Stimulated activated CD8-positive, alpha-beta memory T cell treated with anti-CD3 and anti-CD28 coated beads, Interleukin-7, amount 100 ng/mL, for 24 hours (primary cell): ENCODE measurements at regions not wholly inside any gene's neighbourhood (a gene's known extent, or its start where the extent isn't known, plus 50 kb on each side); places are given as distances from the start of the nearest gene placed in this dataset.

ENCODE experiments used
- DNase-seq: peaks from one replicate; pipeline ENCODE4 v3.0.0-alpha.2; 2020; ENCODE audit warnings: low read depth

DNA sequence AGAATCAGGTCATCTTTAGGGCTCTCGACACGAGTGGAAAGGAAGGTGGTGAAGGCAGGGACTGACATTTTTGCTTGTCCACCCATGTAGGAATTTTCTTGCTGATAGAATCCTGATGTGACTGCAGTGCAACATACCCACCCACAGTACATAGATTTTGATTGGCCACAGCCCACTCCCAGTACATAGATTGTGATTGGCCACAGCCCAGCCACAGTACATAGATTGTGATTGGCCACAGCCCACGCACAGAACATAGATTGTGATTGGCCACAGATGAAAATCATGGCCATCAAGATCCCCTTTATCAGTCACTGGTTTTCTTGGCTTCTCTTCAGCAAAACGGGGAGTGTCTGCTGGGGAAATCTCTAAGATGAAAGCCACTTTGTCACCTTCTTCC lies 1041.5 kb downstream of the AACS start:
- DNase-seq, result no peak

DNA sequence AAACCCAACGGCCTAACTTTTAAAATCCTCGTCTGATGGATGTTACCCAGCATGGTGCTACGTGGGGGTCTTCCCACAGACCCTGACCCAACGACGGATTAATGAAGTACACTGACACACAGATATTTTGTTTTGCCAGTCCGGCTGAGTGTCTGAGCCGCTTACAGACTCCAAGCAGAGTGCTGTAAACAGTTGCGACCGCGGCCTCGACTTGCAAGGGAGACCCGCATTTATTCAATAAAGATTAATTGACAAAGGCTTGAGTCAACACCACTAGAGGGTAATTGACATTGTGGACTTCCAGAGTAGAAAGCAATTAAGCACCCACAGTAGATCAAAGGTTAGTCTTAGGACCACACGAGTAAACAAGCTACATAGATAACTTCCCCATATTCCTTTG lies 1042.4 kb downstream of the AACS start:
- DNase-seq, result no peak

DNA sequence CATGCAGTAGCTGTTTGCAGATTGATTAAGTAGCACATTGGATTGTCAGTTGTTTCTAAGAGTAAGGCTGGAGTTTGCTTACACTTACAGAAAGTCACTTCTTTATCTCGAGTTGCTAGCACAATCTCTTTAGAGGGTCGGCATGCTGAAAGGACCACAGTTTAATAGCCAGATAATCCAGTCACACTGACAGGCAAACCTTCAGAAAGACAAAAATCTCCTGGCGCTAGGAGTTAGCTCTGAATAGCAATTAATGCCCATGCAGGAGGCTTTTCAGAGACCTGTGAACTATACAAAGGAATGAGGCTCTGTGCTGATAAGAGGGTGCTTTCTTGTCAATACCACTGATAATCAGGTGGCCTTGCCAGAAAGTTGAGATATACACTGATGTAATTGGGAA lies 1043.0 kb downstream of the AACS start:
- no peak for DNase-seq

DNA sequence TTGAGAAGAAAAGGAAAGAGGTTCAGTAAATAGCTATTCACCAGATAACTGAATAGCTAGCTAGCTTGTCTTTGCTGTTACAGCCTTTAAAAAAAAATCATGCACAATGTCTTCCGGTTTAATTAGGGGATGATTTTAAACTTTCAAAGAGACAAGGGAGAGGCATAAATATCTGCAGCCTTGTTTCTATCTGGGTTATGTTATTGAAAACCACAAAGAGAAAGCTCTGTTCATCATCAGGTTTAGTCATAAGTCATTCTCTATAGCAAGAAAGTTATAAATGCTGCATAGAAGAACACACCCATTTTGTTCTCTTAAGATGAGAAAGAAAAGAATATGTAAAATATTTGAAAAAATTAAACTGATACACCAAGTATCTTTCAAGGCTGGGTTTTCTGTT lies 1046.9 kb downstream of the AACS start:
- DNase-seq, result no peak

DNA sequence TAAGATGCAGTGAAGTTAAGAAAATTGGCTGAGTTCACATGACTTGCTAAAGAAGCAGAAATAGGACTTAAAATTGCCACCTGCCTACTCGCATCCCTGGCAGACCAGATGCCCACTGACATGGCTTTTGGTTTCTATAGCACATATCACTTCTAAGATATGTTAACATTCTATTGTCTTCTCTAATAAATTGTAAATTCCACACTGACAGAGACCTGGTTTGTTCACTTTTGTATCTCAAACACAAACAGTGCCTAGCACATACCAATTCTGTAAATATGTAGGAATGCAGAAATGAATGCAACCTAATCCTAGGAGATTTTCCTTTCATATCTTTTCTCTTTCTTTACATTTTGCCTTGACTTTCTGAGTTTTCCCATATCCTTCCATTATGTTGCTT lies 1047.6 kb downstream of the AACS start:
- DNase-seq, result no peak

DNA sequence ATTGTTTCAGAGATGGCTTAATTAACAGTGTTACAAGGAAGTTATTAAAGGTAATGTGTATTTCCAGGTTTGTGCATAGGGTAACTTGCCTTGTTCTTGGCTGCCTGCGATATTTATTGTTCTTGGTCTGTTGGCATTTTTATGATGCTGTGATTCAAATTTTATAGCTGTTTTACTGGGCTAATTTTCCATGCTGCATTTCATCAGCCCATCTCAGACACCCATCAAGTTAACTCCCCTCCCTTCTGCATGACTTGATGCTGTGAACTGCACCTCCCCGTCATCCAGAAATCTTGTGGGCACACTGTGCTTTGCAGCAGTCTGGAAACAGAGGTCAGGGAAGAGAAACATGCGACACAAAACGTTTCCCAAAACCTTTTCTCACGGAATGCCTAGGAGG lies 1049.2 kb downstream of the AACS start:
- no peak for DNase-seq

DNA sequence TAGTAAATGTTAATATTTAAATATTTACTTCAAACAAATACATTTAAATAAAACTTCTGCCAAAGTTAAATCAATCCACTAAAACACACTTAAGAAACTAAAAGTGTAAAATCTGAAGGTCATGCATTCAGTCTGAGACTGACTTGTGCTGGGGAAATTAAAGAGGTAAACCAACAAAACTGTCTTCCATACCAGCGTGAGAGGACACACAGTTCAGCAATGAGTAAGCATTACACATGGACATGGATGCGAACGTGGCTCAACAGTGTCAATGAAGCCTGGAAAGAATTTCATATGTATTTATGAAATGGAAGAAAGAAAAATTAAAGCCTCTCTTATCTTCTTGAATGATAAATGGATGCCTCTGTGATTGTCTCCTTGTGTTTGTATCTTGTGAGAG lies 1052.3 kb downstream of the AACS start:
- DNase-seq, result no peak

DNA sequence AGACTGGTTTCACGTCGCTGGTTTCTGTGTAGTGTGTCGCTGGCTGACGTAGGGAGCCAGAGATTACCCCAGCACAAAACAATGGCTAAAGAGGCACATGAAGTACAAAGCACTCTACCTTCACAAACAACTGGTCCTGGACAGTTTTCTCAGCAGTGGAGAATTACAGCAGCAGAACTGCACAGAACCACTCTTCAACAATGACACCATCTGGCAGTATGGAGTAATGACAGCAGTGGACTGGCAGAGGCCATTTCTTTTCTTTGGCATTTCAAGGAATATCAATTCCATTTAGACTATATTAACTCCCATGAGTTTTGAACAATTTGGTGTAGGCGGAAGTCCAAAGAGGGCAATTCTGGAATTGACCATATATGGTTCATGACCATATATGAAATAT lies 1074.1 kb downstream of the AACS start:
- DNase-seq, result no peak

DNA sequence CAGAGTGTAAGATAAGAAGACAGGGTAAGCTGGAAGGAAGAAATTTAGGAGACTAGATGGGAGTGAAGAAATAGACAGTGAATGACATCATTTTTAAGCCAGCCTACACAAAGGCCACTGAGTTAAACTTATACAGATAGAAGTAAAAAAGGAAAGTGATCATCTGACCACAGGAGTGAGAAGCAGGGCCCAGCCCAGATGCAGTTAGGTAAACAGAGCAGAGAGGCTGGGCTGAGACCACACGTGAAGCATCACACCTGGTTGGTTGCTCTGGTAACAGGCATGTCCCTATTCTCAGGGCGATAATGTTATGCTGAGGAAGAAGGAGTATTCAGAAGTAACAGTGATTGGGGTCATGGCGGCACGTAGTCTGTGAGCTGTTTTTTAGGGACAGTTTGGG lies 1079.4 kb downstream of the AACS start:
- no peak for DNase-seq

DNA sequence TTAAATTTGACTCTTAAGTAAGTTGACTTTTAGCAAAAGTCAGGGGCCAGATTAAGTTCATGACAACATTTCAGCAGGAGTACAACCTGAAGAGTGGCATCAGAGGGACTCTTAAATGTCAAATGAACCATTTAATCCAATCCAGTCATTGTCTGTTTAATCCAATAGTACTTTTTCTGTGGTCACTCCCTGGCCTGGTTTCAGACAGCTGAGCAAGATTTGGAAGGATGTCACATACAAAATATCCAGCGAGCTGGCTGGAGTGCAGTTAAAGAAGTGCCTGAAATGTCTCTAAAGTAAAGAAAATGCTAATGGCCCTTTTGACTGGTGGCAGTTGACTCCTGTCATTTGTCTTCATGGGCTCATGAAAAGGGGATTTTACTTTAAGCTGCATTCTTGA lies 1082.1 kb downstream of the AACS start:
- no peak for DNase-seq

DNA sequence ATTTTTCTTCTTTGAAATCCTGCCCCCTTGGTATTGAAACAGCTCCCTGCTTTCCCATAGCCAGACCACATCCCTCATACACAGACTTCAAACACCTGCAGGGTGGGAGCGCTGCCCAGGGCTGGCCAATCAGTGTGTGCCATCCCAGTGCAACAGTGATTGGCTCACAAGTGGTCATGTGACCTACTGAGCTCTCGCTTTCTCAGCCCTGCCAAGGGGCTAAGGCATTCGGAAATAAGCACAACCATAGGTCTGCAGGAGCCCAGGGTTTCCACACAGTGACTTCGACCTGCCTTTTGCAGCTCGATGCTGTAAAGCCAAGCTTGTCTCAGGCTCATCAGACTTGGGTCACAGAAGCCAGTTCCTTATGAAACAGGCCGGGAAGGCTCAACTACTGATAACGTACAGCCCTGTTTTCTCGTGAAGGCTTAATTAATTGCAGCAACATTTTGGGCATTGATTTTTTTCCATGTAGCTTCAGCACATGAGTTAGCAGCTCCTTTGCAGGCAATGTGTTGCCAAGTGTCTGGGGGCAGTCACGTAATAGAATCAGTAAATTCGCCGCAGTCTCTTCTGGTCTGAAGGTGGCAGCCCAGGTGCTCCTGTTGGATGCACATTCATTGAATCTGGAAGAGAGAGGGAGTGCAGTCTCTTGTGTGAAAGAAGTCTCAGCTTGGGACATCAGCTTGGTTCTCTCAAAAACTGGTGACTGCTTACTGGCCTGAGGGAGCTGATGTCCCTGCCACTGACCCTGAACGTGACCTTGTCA lies 1091.8 kb downstream of the AACS start:
- no peak for DNase-seq

DNA sequence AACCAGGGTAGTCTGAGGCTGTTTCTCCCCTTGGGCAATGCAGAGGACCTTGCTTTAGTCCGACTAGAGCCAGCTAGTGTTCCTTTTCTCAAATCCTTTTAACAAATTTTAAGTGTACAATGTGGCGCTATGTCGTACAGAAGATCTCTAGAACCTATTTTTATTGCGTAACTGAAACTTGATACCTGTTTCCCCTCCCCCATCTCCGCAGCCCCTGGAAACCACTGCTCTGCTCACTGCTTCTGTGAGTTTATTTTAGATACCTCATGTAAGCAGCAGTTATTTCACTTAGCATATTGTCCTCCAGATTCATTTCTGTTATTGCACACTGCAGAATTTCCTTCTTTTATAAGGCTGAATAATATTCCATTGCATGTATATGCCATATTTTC lies 1092.3 kb downstream of the AACS start:
- no peak for DNase-seq

DNA sequence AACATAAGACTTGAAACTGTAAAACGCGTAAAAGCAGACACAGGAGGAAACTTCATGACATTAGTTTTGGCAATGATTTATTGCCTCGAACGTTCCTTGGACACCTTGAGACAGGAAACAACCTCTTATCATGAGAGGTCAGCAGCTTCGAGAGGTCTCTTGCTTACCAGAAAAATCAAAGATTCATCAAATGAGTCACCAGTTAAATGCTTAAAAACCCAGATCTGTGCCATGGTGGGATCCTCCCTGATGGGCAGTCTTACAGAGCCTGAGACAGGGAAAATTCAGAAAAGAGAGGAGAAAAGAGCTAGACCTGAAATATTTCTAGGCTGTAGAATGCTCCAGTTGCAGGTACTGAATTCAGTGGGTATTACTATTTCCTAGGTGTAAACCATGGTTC lies 1093.9 kb downstream of the AACS start:
- DNase-seq, result no peak

DNA sequence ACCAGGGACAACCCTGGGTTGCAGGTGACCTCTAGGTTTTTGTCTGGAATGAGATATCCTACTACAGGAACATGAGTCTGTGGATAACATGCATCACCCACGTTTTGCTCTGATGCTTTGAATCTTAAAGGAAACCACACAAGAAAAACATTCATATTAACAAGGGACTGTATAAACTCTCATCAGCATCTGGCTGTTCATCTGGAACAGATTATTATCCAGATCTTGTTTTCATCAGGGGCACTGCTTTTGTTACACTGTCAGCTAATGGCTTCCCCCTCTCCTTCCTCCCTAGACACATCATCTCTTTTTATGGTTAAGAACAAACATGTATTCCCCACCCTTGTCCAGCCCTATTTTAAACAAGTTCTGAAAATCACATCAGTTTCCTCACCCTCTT lies 1095.7 kb downstream of the AACS start:
- no peak for DNase-seq

DNA sequence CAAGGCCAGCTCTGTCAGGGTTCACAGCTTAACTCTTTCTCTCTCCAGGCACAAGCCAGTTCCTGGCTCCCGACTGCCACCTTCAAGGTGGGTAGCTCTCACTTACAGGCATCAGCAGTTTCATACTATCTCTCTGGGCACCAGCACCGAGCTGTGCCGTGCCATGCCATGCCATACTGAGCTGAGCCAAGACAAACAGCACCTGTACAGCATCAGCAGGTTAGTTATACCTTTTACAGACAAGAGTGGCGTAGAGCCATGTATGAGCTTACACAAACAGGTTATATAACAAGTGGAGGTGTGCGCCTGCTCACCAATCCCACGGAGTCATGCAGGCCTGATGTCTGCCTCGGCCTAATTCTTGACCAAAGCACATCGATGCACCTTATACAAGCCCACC lies 1098.7 kb downstream of the AACS start:
- no peak for DNase-seq

DNA sequence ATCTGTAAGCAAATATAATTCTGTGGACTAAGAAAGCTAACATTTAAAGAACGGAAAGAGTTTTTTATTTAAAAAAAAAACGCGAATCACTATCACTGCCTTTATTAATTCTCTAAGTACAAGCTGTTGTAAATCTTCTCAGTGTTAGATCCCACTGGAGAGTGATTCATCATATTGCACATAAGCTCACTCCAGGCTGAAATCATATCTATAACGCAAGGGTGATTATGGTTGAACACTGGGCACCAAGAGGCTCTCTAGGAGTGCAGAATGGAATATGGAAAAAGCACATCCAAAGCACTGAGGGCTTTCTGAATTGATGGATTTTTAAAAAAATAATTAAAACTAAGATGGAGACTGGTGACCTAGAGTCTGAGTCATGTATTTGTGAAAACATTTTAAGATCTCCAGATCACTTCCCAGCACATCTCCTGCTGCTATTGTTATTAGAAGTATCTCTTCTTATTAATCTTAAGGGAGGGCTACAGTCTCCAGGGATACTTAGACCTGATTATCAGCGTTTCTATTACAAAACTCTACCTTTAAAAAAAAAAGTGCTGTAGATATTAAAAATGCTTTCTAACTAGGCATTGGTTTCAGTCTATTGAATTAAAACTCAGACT lies 1106.8 kb downstream of the AACS start:
- DNase-seq, result no peak

DNA sequence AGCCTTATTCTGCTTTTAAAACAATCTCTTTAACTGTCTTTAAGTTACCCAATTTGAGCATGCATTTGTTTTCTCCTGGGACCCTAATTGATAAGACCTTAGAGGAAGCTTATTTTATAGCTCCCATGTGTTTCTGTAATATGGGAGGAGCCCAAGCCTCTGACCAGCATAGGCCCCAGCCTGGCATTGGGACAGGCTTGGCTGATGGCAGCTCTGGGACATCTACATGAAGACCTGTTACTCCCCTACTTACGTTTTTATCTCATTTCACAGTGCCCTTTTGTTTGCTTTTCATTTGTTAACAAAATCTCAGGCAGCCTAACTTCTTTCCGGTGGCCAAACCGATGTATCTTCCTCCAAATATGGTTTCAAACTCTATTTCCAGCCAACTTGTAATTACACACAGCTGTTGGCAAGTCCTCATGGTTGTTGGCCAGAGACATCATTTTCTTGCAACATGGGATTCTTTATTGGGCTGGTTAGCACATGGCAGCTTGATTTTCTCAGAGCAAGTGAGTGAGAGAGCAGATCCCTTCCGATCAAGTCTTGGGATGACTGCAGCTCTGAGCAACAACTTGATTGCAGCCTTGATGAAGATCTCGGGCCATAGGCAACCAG lies 1117.5 kb downstream of the AACS start:
- DNase-seq, result no peak

DNA sequence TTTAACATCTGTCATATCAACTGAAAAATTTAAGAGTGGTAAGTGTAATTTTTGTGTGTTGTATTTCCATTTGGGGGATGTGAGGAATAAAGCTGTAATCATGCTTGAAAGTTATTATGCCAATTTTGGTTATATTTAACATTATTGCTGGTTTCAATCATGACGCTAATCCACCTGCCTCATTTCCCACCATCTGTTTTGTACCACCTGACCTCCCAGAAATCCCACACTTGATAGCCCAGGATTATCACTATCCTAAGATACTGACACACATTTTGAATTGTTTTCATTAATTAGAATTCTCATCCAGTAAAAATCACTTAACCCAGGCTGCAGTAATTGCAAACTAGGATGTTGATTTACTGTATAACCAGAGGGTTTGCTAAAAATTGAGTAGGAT lies 1119.8 kb downstream of the AACS start:
- no peak for DNase-seq

DNA sequence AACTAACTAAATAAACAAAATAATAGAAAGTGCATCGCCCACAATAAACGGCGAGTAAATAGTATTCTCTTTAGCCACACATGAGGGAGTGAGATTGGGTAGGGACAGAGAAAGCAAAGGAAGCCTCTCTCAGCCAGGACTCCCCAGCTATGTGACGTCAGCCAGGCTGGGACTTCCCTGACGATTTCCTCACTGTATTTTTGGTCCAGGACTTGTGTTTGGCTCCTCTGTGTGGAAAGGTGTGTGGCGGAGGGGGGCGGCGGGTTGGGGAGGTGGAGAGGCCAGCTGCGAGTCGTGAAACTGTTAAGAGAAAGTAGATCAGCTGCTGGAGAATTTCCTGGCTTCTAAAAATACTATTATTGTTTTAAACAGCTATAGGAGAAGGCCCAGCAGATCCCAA lies 1124.6 kb downstream of the AACS start:
- DNase-seq, result no peak

DNA sequence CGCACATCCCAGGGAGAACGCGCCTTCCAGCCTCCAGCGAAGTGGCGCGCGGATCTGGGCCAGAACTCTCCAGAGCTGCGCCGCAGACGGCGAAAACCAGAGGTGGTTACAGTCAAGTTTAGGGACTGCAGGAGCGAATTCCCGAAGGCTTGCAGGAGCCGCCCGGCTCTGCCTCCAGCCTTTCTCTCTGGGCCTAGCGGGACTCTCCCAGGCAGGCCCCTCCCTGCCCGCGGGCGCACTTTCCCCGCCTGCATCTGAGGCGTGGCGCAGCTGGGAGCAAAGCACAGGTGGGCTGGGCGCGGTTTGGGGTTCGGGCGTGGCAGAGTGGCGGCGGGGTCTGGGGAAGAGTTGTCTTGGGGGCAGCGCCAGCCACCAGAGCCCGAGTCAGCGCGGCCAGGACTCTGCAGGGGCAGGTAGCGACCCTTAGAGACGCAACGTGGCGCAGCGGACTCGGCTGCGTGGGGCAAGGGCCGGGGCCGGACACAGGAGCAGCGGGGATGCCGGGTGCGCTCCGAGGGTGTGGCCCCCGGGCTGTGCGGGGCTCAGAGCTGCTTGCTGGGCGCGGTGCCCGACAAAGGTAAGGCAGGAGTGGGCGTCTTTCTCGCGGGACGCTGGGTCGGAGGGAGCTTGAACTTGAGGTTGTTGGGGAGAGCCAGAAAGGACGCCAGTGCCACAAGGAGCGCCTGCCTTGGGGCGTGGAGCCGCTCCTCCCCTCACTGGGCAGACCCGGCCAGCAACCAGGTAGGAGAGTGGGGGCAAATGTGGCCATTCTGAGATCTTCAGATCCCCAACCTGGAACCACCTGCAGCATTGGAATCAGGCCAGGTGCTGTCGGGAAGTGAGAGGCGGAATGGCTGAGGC lies 1126.0 kb downstream of the AACS start:
- no peak for DNase-seq

DNA sequence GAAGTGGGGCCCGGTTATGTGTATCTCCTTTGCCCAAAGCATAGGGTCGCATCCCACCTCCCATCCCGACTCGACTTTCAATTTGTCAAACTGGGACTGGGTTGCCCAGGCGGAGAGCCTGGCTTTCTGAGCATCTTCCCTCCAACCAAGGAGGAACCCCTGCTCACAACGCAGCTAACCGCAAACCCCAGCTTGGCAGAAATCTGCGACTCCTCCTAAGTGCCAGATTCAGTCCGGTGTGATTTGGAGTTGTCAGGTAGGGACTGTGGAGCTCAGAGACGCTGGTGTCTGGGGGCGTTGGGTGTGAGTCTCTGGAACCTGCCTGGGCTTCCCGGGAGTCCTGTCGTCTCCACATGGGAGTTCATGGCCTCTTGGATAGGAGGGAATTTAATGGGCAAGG lies 1126.7 kb downstream of the AACS start:
- no peak for DNase-seq

DNA sequence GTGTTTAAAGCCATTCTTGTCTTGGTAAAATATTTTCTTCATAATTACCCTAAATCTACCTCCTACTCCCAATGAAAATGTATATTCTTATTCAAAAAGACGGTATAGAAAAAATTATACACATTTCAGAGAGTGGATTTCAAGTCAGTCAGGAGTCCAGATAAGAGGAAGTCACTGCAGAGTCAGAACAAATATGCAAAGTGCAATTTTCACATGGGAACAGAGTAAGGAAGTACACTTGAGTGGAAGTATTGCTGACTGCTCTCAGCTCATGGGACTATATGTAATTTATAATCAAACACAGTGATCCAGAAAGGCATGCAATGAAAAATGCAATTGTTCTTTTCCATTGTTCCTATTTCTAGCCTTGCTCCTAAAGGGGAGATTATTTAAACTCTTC lies 1128.0 kb downstream of the AACS start:
- no peak for DNase-seq

DNA sequence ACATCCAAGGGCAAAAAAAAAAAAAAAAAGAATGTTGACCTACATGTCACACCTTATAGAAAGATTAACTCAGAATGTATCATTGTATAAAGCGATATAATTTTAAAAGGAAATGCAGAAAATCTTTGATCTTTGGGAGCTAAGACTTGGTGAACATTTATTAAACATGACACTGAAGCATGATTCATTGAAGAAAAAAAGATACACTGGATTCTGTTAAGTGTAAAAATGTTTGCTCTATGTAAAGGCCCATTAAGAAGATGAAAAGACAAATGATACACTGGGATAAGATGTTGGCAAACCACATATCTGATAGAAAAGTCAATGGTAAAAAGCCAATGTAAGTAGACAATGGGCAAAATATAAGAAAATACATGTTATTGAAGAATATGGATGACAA lies 1131.0 kb downstream of the AACS start:
- DNase-seq, result no peak
